GM18867 (cell line): ENCODE measurements at regions not wholly inside any gene's neighbourhood (a gene's known extent, or its start where the extent isn't known, plus 50 kb on each side); places are given as distances from the start of the nearest gene placed in this dataset.
"Not testable (repeated sequence)": the region's sequence is repeated elsewhere in the genome, so short reads cannot be mapped to it uniquely, and the experiment has no call there.

Experiments
- ATAC-seq: cut with Tn5 transposase; IDR thresholded peaks from one replicate; pipeline ENCODE4 v1.9.1; 2021; ENCODE audit warnings: mild to moderate bottlenecking, moderate library complexity; ENCODE audit not compliant: unreplicated experiment

DNA sequence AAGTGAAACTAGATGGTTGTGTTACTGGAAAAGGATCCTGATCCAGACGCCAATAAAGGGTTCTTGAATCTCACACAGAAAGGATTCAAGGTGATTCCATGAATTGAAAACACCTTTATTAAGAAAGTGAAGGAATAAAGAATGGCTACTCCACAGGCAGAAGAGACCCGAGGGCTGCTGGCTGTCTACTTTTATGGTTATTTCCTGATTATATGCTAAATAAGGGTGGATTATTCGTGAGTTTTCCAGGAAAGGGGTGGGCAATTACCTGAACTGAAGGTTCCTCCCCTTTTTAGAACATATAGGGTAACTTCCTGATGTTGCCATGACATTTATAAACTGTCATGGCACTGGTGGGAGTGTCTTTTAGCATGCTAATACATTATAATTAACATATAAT lies 50.9 kb upstream of the WARS2 start:
- no peak for ATAC-seq

DNA sequence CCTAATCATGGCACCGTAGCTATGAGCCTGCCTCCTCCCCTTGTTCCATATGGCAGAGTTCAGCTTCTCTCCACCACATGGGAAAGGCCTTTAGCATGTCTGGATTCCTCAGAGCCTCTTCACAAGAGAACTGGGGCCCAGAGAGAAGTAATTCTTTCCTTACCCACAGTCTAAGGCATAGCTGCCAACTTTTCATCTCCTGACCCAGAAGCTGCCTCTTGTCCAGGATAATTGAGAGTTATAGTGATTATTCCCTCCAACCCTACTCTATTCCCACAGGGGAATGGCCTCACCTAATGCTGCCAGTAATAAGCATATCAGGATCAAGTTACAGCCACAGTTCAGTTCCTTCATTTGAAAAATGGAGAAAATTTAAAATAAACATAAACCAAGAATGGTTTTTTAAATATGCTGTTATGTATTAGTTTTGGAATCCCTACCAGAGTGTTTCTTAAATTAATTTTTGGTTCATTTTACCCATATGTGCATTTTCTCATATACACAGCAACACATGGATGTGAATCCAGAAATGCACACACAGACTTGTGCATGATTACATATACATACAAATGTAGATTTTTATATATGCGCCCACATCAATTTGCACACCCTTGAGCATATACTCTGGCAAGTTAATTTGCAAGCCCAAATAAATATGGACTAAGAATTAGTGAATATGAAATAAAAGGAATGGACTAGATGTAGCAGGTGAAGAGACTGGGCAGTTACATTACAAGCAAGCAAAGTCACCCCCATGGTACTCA lies 63.9 kb upstream of the WARS2 start:
- ATAC-seq = no peak

- no peak for ATAC-seq
These were observed 64.5 kb upstream of the WARS2 start for GRCh38 chr1:119204961-119205357.

- no peak for ATAC-seq
These were observed 68.6 kb upstream of the WARS2 start for GRCh38 chr1:119209061-119209460.

DNA sequence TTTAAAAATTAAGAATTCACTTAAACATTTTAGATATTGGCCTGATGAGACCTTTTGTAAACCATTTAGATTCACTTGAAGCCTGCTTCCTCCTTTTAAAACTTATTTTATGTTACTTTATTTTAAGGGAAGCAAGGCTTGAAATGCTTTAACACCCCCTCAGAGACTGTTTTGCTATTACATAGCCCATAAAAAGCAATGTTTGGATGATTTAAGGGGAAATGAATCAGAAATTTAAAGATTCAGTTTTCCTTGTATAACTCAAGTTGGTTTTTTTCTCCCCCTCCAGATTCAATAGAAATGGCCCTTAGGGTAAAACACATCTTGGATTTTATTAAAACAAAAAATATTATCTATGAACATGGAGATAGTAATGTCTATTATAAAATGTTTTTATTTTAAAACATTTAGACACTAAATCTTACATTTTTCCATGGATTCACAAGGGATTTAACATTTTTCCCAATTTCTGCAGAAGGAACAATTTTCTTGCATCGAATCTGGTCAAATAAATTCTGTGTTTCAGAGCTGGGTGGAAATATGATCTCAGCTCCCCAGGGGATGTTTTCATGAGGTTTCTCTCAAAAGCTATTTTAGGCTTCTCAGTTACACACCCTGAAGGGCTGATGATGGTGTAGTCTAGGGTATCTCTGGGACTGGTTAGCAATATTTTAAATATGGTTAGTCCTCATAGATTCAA lies 69.3 kb upstream of the WARS2 start:
- no peak for ATAC-seq

GRCh38 chr1:119210296-119210649 lies 69.8 kb upstream of the WARS2 start:
- no peak for ATAC-seq

GRCh38 chr1:119213213-119213612 lies 72.8 kb upstream of the WARS2 start:
- ATAC-seq = not testable (repeated sequence)

DNA sequence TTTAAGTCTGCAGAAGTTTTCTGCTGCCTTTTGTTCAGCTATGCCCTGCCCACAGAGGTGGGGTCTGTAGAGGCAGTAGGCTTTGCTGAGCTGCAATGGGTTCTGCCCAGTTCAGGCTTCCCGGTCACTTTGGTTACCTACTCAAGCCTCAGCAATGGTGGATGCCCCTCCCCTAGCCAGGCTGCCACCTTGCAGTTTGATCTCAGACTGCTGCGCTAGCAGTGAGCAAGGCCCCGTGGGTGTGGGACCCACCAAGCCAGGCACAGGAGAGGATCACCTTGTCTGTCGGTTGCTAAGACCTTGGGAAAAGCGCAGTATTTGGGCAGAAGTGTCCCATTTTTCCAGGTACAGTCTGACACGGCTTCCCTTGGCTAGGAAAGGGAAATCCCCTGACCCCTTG lies 74.5 kb upstream of the WARS2 start:
- ATAC-seq = not testable (repeated sequence)

DNA sequence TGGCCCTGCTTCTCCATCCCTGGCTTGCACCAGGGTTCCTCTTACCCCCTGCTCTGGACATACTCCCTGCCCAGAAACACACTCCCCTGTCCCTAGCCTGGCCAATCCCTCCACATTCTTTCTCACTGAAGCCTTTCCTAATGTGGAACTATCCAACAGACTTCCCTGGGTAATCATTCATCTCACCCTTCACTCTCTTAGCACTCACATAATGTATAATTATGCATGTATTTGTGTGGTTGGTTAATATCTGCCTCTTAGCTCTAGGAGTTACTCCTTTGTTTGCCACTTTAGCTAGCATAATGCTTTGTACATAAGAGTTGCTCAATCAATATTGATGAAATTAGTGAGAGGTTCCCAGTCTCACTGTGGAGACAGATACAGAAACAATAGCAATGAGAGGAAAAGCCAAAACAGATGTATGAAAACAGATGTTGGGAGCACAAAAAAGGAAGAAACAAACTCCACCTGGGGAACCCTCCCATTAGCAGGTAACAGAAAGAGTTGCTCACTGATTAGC lies 76.9 kb upstream of the WARS2 start:
- ATAC-seq = no peak

DNA sequence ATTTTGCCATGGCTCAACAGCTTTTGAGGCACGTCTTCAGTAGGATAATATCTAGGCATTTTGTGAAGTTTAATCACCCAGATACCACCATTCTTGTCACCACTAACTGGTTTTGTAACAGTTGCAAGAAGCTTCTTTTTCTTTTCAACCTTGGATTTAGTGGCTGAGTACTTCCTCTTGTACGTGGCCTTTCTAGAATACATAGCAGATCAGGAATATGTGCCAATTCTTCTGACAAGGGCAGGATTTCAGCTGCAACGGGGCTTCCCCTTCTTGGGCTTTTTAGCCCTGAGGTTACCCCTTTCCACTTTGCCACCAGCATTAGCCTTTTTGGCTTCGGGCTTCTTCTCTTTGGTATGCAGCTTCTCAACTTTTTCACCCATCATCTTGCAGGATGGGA lies 79.3 kb upstream of the WARS2 start:
- no peak for ATAC-seq

DNA sequence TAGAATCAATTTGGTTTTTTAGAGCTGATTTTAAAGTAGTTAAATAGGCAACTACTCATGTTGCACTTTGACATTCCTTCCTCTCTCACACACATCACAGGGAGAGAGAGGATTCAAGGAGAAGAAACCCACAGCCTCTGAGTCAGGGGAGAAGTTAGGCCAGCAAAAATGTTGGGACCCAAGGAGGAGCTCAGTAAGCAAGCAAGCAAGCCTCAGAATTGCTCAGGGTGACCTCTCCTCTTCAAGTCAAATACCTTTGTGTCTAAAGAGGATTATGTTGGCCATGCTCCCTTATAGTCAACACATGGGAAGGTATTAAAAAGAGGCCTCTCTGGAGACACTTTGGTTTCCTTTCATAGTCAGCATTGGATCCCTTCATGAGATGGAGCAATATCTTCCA lies 80.5 kb upstream of the WARS2 start:
- no peak for ATAC-seq

GRCh38 chr1:119222271-119222670 lies 81.8 kb upstream of the WARS2 start:
- ATAC-seq = peak; percentile 85

DNA sequence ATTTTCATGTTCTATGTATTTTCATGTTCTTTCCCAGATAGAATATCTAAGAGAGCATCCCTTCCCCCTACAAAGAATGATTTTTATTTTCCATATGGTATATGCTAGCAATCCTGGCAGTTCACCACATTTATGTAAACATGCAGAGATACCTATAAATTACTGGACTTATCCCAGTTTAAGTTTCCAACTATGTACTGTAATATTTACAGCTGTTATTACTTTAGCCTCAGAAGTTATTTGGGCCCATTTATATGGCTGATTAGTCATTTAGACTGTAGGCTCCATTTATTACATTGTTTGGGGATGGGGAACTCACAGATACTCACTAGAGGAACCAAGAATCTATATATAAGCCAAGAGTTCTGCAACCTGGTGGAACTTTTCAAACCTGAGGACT lies 84.8 kb upstream of the WARS2 start:
- no peak for ATAC-seq

GRCh38 chr1:119225831-119226230 lies 85.4 kb upstream of the WARS2 start:
- no peak for ATAC-seq

DNA sequence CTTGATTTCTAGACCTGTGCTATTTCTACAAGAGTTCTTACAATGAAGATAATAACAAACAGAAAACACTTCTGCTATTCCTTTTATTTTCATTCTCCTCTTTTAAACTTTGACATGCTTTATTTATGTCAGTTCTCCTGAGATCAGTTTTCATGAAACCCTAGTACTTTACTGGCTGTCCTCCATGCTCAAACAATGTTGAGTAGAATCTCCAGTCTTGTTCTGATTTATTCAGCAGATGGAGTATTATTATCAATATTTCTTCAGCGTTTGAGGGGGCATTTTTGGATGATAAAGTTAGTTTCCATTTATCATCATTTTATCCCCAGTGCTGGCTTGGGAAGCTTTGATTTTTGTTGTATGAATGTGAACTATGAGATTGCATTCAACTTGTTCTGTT lies 85.9 kb upstream of the WARS2 start:
- no peak for ATAC-seq

DNA sequence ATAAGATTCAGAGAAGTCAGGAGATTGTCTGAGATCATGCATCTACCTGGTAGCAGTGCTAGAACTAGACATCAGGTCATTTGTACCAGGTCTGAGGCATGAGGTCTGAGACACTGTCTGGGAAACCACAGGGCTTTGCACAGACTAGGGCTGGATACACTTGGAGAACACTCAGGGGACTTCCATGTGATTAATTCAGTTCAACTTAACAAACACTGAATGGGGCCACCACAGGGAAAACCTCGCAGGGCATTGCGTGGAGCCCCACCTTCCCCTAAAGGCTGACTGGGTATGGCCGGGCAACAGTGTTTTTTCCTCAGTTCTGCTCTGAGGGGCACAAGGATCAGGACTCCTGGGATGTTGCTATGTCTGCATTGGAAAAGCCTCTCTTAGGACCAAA lies 86.5 kb upstream of the WARS2 start:
- ATAC-seq = no peak

- no peak for ATAC-seq
These were observed 87.0 kb upstream of the WARS2 start for GRCh38 chr1:119227456-119227855.

DNA sequence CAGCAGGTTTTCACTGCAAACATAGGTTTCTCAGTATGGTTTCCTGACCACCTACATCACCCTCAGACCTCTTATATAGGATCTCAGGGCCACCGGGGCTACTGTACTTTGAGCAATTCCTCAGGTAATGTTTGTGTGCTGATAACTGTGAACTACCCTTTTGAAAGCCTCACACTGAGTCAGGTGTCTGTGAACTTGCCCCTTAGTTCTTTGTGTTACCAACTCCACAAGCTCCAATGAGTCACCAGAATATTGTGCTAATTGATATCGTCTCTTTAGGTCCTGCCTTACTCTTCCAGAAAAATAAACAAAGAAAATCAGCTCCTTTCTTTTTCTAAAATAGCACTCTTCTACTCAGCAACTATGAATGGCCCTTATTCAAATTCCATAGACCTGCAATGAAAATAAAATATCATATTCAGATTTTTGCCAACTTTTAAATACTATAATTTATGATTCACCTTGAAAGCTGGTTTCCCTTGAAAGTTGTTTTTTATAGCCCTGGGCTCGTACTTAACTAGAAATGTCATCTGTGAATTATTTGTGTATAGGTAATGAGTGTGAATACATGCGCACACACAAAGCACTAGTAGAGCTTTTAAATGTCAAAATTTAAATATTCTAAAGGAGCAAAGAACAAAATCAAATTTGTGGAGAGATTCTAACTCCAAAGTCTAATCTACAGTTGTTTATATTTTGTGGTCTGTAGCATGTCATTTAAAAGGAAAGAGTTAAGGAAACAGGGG lies 88.1 kb upstream of the WARS2 start:
- no peak for ATAC-seq

- ATAC-seq = no peak
These were observed 94.7 kb upstream of the WARS2 start for GRCh38 chr1:119235120-119235519.

DNA sequence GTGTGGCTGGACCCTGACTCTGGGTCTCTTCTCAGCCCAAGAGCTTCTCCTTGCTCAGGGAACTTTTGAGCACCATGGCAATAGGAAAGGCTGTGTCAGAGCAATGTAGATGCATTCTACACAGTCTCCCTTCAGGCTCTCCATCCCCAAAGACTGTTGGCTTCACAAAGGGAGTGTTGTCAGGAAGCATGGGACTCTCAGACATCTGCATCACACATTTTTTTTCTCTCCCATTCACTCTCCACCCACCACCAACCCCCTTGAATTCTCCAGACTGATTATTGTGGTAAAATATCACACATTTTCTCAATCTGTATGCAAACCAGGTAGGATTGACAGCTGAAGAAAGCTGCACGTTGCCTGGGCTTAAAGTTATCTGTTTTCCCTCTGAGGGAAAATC lies 105.4 kb upstream of the WARS2 start:
- no peak for ATAC-seq

- no peak for ATAC-seq
These were observed 108.8 kb upstream of the WARS2 start for GRCh38 chr1:119249283-119249682.

- ATAC-seq = no peak
These were observed 109.8 kb upstream of the WARS2 start for GRCh38 chr1:119250299-119250698.
